IPS-15b (cell line): ENCODE measurements at regions not wholly inside any gene's neighbourhood (a gene's known extent, or its start where the extent isn't known, plus 50 kb on each side); places are given as distances from the start of the nearest gene placed in this dataset.

Source experiments
- H3K27me3 ChIP-seq: one replicate; pipeline ENCODE4 v1.6.1; 2013; ENCODE audit warnings: low read length; ENCODE audit not compliant: control insufficient read depth, insufficient read depth
- H3K36me3 ChIP-seq: one replicate; pipeline ENCODE4 v1.6.1; 2013; ENCODE audit warnings: low read length; ENCODE audit not compliant: control insufficient read depth, insufficient read depth
- H3K4me1 ChIP-seq: one replicate; pipeline ENCODE4 v1.6.1; 2013; ENCODE audit warnings: mild to moderate bottlenecking, low read length; ENCODE audit not compliant: control insufficient read depth, insufficient read depth
- H3K4me3 ChIP-seq: one replicate; pipeline ENCODE4 v1.5.1; 2013; ENCODE audit warnings: low read depth, low read length
- H3K9ac ChIP-seq: one replicate; pipeline ENCODE4 v1.6.1; 2013; ENCODE audit warnings: low read depth, mild to moderate bottlenecking, low read length
- H3K9me3 ChIP-seq: one replicate; pipeline ENCODE4 v1.6.1; 2013; ENCODE audit warnings: mild to moderate bottlenecking, low read length; ENCODE audit not compliant: control insufficient read depth, insufficient read depth

- H3K9me3 ChIP-seq = no peaks in the 10 kb centered on the region
- no peaks in the 10 kb centered on the region for H3K27me3 ChIP-seq
- no peak overlapping the region for H3K4me3 ChIP-seq
- H3K36me3 ChIP-seq = no peaks in the 10 kb centered on the region
- H3K4me1 ChIP-seq = no peaks in the 10 kb centered on the region
- no peak overlapping the region for H3K9ac ChIP-seq
These were observed 247.5 kb upstream of the GOLIM4 start for GRCh38 chr3:168342946-168343850.

- Histone ChIP-seq H3K36me3 (no peaks in the 10 kb centered on the region), H3K4me3 (no peak overlapping the region), H3K27me3 (no peaks in the 10 kb centered on the region), H3K9me3 (no peaks in the 10 kb centered on the region), H3K4me1 (no peaks in the 10 kb centered on the region), H3K9ac (no peak overlapping the region)
These were observed 246.5 kb upstream of the GOLIM4 start for GRCh38 chr3:168341956-168342936.

GRCh38 chr3:168341192-168341815 is 245.6 kb upstream of the GOLIM4 start:
- Histone ChIP-seq H3K4me1 (no peaks in the 10 kb centered on the region), H3K36me3 (no peaks in the 10 kb centered on the region), H3K4me3 (no peak overlapping the region), H3K9ac (no peak overlapping the region), H3K9me3 (no peaks in the 10 kb centered on the region), H3K27me3 (no peaks in the 10 kb centered on the region)

- Histone ChIP-seq H3K36me3 (no peaks in the 10 kb centered on the region), H3K9ac (no peak overlapping the region), H3K27me3 (no peaks in the 10 kb centered on the region), H3K4me3 (no peak overlapping the region), H3K4me1 (no peaks in the 10 kb centered on the region), H3K9me3 (no peaks in the 10 kb centered on the region)
These were observed 242.4 kb upstream of the GOLIM4 start for GRCh38 chr3:168338161-168338560.

- H3K9ac ChIP-seq = no peak overlapping the region
- H3K4me3 ChIP-seq = no peak overlapping the region
- H3K27me3 ChIP-seq = no peaks in the 10 kb centered on the region
- no peaks in the 10 kb centered on the region for H3K4me1 ChIP-seq
- no peaks in the 10 kb centered on the region for H3K36me3 ChIP-seq
- no peaks in the 10 kb centered on the region for H3K9me3 ChIP-seq
These were observed 240.6 kb upstream of the GOLIM4 start for GRCh38 chr3:168336276-168336675.

GRCh38 chr3:168333410-168333935 is 237.7 kb upstream of the GOLIM4 start:
- Histone ChIP-seq H3K4me1 (no peaks in the 10 kb centered on the region), H3K36me3 (no peaks in the 10 kb centered on the region), H3K9ac (no peak overlapping the region), H3K27me3 (no peaks in the 10 kb centered on the region), H3K9me3 (no peaks in the 10 kb centered on the region), H3K4me3 (no peak overlapping the region)

- no peaks in the 10 kb centered on the region for H3K27me3 ChIP-seq
- H3K36me3 ChIP-seq = no peaks in the 10 kb centered on the region
- H3K9me3 ChIP-seq = no peaks in the 10 kb centered on the region
- H3K9ac ChIP-seq = no peak overlapping the region
- H3K4me3 ChIP-seq = no peak overlapping the region
- no peaks in the 10 kb centered on the region for H3K4me1 ChIP-seq
These were observed 236.0 kb upstream of the GOLIM4 start for GRCh38 chr3:168331756-168332155.

GRCh38 chr3:168330983-168331382 is 235.3 kb upstream of the GOLIM4 start:
- Histone ChIP-seq H3K36me3 (no peaks in the 10 kb centered on the region), H3K9me3 (no peaks in the 10 kb centered on the region), H3K4me1 (no peaks in the 10 kb centered on the region), H3K9ac (no peak overlapping the region), H3K27me3 (no peaks in the 10 kb centered on the region), H3K4me3 (no peak overlapping the region)

GRCh38 chr3:168327856-168328255 is 232.1 kb upstream of the GOLIM4 start:
- H3K36me3 ChIP-seq = no peaks in the 10 kb centered on the region
- H3K9me3 ChIP-seq = no peaks in the 10 kb centered on the region
- H3K9ac ChIP-seq = no peak overlapping the region
- no peaks in the 10 kb centered on the region for H3K27me3 ChIP-seq
- H3K4me3 ChIP-seq = no peak overlapping the region
- H3K4me1 ChIP-seq = no peaks in the 10 kb centered on the region

GRCh38 chr3:168325684-168326083 is 230.0 kb upstream of the GOLIM4 start:
- no peaks in the 10 kb centered on the region for H3K27me3 ChIP-seq
- H3K36me3 ChIP-seq = no peaks in the 10 kb centered on the region
- no peak overlapping the region for H3K9ac ChIP-seq
- H3K4me1 ChIP-seq = no peaks in the 10 kb centered on the region
- no peaks in the 10 kb centered on the region for H3K9me3 ChIP-seq
- no peak overlapping the region for H3K4me3 ChIP-seq

- H3K27me3 ChIP-seq = no peaks in the 10 kb centered on the region
- no peak overlapping the region for H3K4me3 ChIP-seq
- no peaks in the 10 kb centered on the region for H3K9me3 ChIP-seq
- no peaks in the 10 kb centered on the region for H3K36me3 ChIP-seq
- no peaks in the 10 kb centered on the region for H3K4me1 ChIP-seq
- H3K9ac ChIP-seq = no peak overlapping the region
These were observed 227.2 kb upstream of the GOLIM4 start for GRCh38 chr3:168322941-168323340.
